Transverse colon (tissue), 4 donors: ENCODE measurements at regions not wholly inside any gene's neighbourhood (a gene's known extent, or its start where the extent isn't known, plus 50 kb on each side); places are given as distances from the start of the nearest gene placed in this dataset.

Experiments used
- EP300 ChIP-seq: sonication (generic); formaldehyde crosslinking; IDR thresholded peaks from one replicate; pipeline ENCODE4 v1.6.1; 2017; ENCODE audit warnings: antibody characterized with exemption, low read depth
- POLR2A ChIP-seq: fragments of 450-650 bp; IDR thresholded peaks from one replicate; pipeline ENCODE4 v1.6.1; 2016; ENCODE audit warnings: antibody characterized with exemption, mild to moderate bottlenecking, moderate library complexity
- POLR2AphosphoS5 ChIP-seq, 3 donors: sonication (generic); formaldehyde crosslinking; IDR thresholded peaks; one replicate each; pipeline ENCODE4 v1.6.1; 2016; ENCODE audit warnings: antibody characterized with exemption in 3 of 3
- TF ChIP-seq, protein P1 (sequence below), 5 experiments: fragments of 200-600 bp in 3 of 5; fragments of 450-650 bp in 2 of 5; sonication (generic) in 3 of 5; IDR thresholded peaks; 1 replicate in 2 of 5; 2 replicates in 3 of 5; pipeline ENCODE4 v1.5.1; 2016 to 2017; ENCODE audit warnings: antibody characterized with exemption in 5 of 5, inconsistent platforms in 3 of 5, mild to moderate bottlenecking in 2 of 5, moderate library complexity in 1 of 5

DNA sequence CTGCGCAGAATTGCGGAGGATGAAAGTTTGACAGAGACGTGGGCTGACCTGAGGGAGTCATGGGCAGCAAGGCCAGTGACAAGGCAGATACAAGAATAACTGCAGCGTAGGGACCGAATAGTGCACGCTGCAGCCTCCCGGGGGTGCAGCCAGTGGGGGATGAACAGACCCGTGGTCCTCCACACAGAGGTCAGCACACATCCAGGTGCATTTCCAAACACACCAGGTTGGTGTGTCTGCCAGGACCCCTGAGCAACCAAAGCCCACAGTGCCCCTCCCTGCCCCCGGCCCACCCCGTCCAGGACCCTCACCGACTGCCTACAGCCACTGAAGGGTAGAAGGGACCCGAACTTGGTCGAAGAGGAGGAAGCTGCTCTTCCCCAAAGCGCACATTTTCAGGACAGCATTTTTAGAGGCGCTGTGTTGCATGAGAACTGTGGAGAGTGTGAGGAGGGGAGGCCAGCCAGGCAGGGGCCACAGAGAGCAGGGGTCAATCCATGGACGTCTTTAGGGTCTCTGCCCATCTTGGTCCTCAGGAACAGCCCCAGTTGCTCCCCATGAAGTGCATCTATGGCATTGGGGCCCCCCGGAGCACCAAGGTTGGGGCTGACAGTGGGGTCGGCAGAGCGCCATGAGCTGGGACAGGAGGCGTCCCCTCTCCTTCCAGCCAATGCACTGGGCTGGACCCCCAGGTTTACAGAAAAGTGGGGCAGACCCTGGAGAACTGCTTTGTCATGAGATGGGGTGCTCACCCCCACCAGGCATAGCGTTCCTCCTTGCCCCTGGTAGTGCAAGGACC lies 157.8 kb upstream of the AFDN start:
- TF ChIP-seq, protein P1, sequence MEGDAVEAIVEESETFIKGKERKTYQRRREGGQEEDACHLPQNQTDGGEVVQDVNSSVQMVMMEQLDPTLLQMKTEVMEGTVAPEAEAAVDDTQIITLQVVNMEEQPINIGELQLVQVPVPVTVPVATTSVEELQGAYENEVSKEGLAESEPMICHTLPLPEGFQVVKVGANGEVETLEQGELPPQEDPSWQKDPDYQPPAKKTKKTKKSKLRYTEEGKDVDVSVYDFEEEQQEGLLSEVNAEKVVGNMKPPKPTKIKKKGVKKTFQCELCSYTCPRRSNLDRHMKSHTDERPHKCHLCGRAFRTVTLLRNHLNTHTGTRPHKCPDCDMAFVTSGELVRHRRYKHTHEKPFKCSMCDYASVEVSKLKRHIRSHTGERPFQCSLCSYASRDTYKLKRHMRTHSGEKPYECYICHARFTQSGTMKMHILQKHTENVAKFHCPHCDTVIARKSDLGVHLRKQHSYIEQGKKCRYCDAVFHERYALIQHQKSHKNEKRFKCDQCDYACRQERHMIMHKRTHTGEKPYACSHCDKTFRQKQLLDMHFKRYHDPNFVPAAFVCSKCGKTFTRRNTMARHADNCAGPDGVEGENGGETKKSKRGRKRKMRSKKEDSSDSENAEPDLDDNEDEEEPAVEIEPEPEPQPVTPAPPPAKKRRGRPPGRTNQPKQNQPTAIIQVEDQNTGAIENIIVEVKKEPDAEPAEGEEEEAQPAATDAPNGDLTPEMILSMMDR (IDR thresholded peaks at IDR 0.05): no peak
- TF ChIP-seq POLR2AphosphoS5 (IDR thresholded peaks at IDR 0.05) (no peak), EP300 (no peak), POLR2A (no peak)
